Gastrocnemius medialis (tissue), 4 donors: ENCODE measurements at regions not wholly inside any gene's neighbourhood (a gene's known extent, or its start where the extent isn't known, plus 50 kb on each side); places are given as distances from the start of the nearest gene placed in this dataset.

Experiments
- ATAC-seq, 2 donors: fragments of 150-250 bp; one replicate each; pipeline ENCODE4 v1.9.1; 2016
- DNase-seq, 2 donors: peaks; one replicate each; pipeline ENCODE4 v3.0.0-alpha.2; 2019
- H3K27ac ChIP-seq, 4 donors: fragments of 200-600 bp; sonication (generic); 1 replicate in 1 of 4; 2 replicates in 3 of 4; pipeline ENCODE4 v1.5.1; 2016 to 2018; ENCODE audit warnings: mild to moderate bottlenecking in 2 of 4, moderate library complexity in 1 of 4
- H3K27me3 ChIP-seq, 3 donors: fragments of 200-600 bp; sonication (generic) in 2 of 3; 1 replicate in 1 of 3; 2 replicates in 2 of 3; pipeline versions ENCODE4 v1.5.1 to v1.6.0; 2016 to 2019; ENCODE audit warnings: mild to moderate bottlenecking in 1 of 3, moderate library complexity in 1 of 3
- H3K36me3 ChIP-seq, 2 donors: fragments of 200-600 bp; sonication (generic) in 1 of 2; one replicate each; pipeline ENCODE4 v1.5.1; 2017 to 2018
- H3K4me1 ChIP-seq, 2 donors: fragments of 200-600 bp; sonication (generic) in 1 of 2; one replicate each; pipeline ENCODE4 v1.5.1; 2016 to 2017; ENCODE audit warnings: mild to moderate bottlenecking in 2 of 2
- H3K4me3 ChIP-seq, 4 donors: fragments of 200-600 bp; sonication (generic) in 3 of 4; 1 replicate in 1 of 4; 2 replicates in 3 of 4; pipeline ENCODE4 v1.5.1; 2016 to 2019; ENCODE audit warnings: mild to moderate bottlenecking in 2 of 4
- H3K9me3 ChIP-seq, 3 donors: fragments of 200-600 bp; sonication (generic) in 2 of 3; 1 replicate in 1 of 3; 2 replicates in 2 of 3; pipeline ENCODE4 v1.5.1; 2016 to 2019
- POLR2A ChIP-seq, 2 donors: fragments of 450-650 bp; IDR thresholded peaks; one replicate each; pipeline ENCODE4 v1.6.1; 2017; ENCODE audit warnings: antibody characterized with exemption in 2 of 2, mild to moderate bottlenecking in 2 of 2, moderate library complexity in 2 of 2
- in situ Hi-C, 4 donors: fragments of 200-750 bp; cut with MboI; loops; one replicate each; pipeline versions ENCODE4 v1.15.0 to v1.8.0; 2017; ENCODE audit warnings: low sequenced_read_pairs in 4 of 4
- intact Hi-C: fragments of 100-400 bp; cut with DNase I; formaldehyde crosslinking; loops from one replicate; pipeline ENCODE4 v1.15.1; 2023; ENCODE audit warnings: low total_unique reads
- TF ChIP-seq, protein P1 (sequence below), 5 experiments: fragments of 450-650 bp in 3 of 5; fragments of 200-600 bp in 2 of 5; sonication (generic) in 2 of 5; IDR thresholded peaks in 4 of 5; conservative IDR thresholded peaks in 1 of 5; 1 replicate in 4 of 5; 2 replicates in 1 of 5; pipeline ENCODE4 v1.5.1; 2016 to 2019; ENCODE audit warnings: antibody characterized with exemption in 5 of 5, mild to moderate bottlenecking in 3 of 5, moderate library complexity in 3 of 5

DNA sequence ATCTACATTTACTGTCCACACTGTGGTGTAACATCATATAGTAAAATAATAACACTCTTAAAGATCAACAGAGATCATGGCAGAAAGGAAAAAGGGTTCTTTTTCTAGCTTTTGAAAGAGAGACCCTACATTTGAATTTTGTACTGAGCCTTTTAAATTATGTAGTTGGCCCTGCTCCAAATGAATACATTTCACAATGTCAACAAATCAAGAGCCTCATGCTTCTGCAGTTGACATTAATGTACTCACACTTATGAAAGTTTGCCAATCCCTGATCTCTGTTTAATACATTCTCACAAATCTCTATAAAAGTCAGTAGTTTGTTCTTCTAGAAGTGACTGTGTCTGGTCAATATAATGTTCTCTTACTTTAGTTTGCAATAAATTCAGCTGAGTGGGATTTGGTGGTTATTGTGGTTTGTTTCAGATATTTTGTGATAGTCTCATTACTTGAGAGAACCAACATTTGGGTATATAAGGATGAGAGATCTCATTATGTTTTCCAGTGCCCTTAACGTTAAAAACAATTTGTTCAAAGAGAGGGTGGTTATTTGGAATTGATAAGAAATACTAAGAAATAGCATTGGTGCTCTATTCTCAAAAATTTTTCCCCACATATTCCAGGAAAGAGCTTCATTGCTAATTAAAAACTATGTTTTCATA is 277.8 kb upstream of the FTMT start:
- no peaks in the 10 kb centered on the region for H3K4me1 ChIP-seq
- in situ Hi-C loops: no loop called here
- H3K27ac ChIP-seq: no peak overlapping the region
- no peaks in the 10 kb centered on the region for H3K27me3 ChIP-seq
- intact Hi-C loops: no loop called here
- ATAC-seq (no peak), DNase-seq (no peak)
- H3K9me3 ChIP-seq: no peaks in the 10 kb centered on the region
- H3K4me3 ChIP-seq: no peak overlapping the region
- no peaks in the 10 kb centered on the region for H3K36me3 ChIP-seq
- TF ChIP-seq POLR2A (IDR thresholded peaks at IDR 0.05): no peak

DNA sequence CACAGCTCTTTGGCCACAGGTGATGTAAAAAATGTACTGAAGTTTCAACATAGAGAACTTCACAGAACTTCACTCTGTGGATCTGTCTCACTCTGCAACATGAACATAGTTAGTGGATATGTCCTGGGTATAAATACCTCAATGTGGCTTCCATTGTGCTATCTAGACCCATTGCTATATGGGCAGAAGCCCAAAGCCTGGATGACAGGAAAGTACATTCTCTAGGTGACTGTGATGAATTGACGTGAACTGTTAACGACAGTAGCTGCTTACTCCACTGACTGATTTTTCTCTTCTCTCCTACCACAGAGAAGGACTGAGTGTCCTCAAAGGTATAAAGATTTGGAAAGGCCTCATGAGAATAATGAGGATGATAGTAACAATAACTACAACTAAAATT is 270.1 kb upstream of the FTMT start:
- TF ChIP-seq POLR2A (IDR thresholded peaks at IDR 0.05): no peak
- TF ChIP-seq, protein P1, sequence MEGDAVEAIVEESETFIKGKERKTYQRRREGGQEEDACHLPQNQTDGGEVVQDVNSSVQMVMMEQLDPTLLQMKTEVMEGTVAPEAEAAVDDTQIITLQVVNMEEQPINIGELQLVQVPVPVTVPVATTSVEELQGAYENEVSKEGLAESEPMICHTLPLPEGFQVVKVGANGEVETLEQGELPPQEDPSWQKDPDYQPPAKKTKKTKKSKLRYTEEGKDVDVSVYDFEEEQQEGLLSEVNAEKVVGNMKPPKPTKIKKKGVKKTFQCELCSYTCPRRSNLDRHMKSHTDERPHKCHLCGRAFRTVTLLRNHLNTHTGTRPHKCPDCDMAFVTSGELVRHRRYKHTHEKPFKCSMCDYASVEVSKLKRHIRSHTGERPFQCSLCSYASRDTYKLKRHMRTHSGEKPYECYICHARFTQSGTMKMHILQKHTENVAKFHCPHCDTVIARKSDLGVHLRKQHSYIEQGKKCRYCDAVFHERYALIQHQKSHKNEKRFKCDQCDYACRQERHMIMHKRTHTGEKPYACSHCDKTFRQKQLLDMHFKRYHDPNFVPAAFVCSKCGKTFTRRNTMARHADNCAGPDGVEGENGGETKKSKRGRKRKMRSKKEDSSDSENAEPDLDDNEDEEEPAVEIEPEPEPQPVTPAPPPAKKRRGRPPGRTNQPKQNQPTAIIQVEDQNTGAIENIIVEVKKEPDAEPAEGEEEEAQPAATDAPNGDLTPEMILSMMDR (IDR thresholded peaks at IDR 0.05 in 4 of 5, conservative IDR thresholded peaks at IDR 0.05 in 1 of 5): no peak
- no peak overlapping the region for H3K4me3 ChIP-seq
- no peaks in the 10 kb centered on the region for H3K36me3 ChIP-seq
- no peaks in the 10 kb centered on the region for H3K9me3 ChIP-seq
- no peak for ATAC-seq
- DNase-seq: no peak
- H3K27ac ChIP-seq: no peak overlapping the region
- in situ Hi-C loops (no loop called here), intact Hi-C loops (no loop called here)
- H3K27me3 ChIP-seq: no peaks in the 10 kb centered on the region
- H3K4me1 ChIP-seq: no peaks in the 10 kb centered on the region

DNA sequence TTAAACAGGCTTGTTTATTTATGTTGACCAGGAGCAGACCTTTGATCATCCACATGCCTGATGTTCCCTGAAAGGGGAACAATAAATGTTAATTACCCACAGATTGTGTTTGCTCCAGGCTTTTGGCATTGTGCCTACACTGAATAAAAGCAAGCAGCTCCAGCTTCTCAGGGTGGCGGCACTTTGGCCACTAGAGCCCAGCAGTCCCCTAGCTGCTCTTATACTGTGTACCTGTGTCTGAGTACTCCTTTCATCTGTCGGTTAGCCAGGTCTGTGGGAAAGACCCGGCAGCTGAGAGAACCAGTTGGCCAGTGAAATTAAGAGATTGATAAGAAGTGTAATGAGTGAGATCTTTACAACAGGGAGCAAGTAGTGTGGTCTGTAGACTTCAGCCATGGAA is 254.8 kb upstream of the FTMT start:
- ATAC-seq (no peak), DNase-seq (no peak)
- H3K27me3 ChIP-seq: no peaks in the 10 kb centered on the region
- H3K36me3 ChIP-seq: no peaks in the 10 kb centered on the region
- in situ Hi-C loops: no loop called here
- H3K4me3 ChIP-seq: no peak overlapping the region
- no peak overlapping the region for H3K27ac ChIP-seq
- no peaks in the 10 kb centered on the region for H3K9me3 ChIP-seq
- TF ChIP-seq, protein P1 (IDR thresholded peaks at IDR 0.05 in 4 of 5, conservative IDR thresholded peaks at IDR 0.05 in 1 of 5): no peak
- TF ChIP-seq POLR2A (IDR thresholded peaks at IDR 0.05): no peak
- intact Hi-C loops: no loop called here
- H3K4me1 ChIP-seq: no peaks in the 10 kb centered on the region

DNA sequence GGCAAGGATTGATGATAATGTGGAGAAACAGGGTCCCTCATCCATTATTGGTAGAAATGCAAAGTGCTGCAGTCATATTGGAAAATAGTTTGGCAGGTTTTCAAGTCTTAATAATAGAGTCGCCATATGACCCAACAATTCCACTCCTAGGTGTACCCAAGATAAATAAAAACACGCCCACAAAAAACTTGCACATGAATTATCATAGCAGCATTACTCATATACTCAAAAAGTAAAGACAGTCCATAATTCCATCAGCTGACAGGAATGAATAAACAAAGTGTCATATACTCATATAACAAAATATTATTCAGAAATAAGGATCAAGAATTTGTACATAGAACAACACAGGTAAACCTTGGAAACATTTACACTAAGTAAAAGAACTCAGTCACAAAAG is 242.9 kb upstream of the FTMT start:
- in situ Hi-C loops (no loop called here), intact Hi-C loops (no loop called here)
- DNase-seq (no peak), ATAC-seq (no peak)
- Histone ChIP-seq H3K27ac (no peak overlapping the region), H3K27me3 (no peaks in the 10 kb centered on the region), H3K4me3 (no peak overlapping the region), H3K4me1 (no peaks in the 10 kb centered on the region), H3K9me3 (no peaks in the 10 kb centered on the region), H3K36me3 (no peaks in the 10 kb centered on the region)
- TF ChIP-seq, protein P1 (IDR thresholded peaks at IDR 0.05 in 4 of 5, conservative IDR thresholded peaks at IDR 0.05 in 1 of 5): no peak
- no peak for TF ChIP-seq POLR2A (IDR thresholded peaks at IDR 0.05)

DNA sequence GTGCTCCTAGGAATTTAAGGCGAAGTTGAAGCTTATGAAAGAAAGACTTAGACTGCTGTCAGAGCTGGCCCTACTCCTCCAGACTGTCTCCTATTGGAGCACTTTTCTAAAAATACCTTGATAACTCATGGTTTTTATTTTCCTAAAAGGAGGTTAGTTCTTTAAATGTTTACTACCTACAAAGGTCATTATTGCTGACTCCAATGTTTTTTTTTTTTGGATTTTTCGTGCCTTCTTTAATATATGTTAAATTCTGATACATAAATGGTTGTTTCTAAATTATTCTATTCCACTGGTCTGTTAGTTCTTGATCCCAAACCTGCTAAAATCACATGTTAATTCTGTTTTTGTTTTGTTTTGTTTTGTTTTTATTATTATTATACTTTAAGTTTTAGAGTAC is 227.6 kb upstream of the FTMT start:
- in situ Hi-C loops: no loop called here

More for the DNA sequence above, 227.6 kb upstream of the FTMT start:
- intact Hi-C loops: no loop called here
- Histone ChIP-seq H3K27me3 (no peaks in the 10 kb centered on the region), H3K9me3 (no peaks in the 10 kb centered on the region), H3K4me3 (no peak overlapping the region), H3K27ac (no peak overlapping the region), H3K36me3 (no peaks in the 10 kb centered on the region), H3K4me1 (no peaks in the 10 kb centered on the region)
- ATAC-seq: no peak
- DNase-seq: no peak
- TF ChIP-seq, protein P1 (IDR thresholded peaks at IDR 0.05 in 4 of 5, conservative IDR thresholded peaks at IDR 0.05 in 1 of 5): no peak
- TF ChIP-seq POLR2A (IDR thresholded peaks at IDR 0.05): no peak
